GM19397 (cell line): ENCODE measurements at regions not wholly inside any gene's neighbourhood (a gene's known extent, or its start where the extent isn't known, plus 50 kb on each side); places are given as distances from the start of the nearest gene placed in this dataset.

Experiments used
- ATAC-seq: cut with Tn5 transposase; IDR thresholded peaks from one replicate; pipeline ENCODE4 v1.9.1; 2021; ENCODE audit warnings: mild to moderate bottlenecking, moderate library complexity; ENCODE audit not compliant: unreplicated experiment

DNA sequence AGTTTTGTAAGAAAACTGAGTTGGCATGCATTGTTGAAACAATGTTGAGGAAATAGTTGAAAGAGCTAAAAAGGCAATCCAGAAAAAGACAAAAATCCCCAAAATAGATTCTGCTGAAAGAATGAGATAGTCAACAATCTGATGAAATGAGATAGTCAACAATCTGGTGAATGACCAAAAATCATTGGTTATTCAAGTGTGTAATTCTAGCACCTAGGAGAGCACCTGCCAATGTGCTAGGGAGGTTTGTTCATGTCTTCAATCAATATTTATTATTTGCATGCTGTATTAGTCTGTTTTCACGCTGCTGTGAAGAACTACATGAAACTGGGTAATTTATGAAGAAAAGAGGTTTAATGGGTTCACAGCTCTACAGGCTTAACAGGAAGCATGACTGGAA, 307.1 kb upstream of the HSF2 start:
- ATAC-seq = no peak

GRCh38 chr6:122098201-122098678, 301.2 kb upstream of the HSF2 start:
- no peak for ATAC-seq

GRCh38 chr6:122102026-122102425, 297.4 kb upstream of the HSF2 start:
- ATAC-seq = no peak

DNA sequence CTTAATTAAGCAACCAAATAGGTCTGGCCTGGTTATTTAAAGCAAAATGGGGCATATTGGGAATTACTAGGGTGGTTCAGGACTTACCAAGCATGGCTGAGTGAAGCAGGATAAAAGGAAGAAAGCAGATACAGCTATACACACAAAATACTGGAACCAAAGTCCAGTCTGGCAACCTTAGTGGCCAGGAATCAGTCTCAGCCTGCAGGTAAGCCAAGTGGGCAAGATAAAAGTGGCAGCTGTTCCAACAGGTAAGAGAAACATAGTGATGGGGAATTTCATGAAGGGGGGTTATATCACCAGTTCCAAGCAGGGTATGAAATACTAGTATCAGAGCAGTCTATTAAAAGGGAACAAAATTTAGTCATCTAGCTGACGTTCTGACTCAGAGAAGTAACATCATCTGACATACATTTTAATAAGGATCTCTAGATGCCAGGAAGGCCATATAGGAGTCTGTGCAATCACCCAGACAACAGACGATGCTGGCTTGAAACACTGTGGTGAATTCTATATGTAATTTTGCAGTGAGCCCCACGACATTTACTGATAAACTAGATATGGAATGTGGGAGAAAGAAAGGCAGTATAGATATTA, 292.1 kb upstream of the HSF2 start:
- ATAC-seq = no peak

DNA sequence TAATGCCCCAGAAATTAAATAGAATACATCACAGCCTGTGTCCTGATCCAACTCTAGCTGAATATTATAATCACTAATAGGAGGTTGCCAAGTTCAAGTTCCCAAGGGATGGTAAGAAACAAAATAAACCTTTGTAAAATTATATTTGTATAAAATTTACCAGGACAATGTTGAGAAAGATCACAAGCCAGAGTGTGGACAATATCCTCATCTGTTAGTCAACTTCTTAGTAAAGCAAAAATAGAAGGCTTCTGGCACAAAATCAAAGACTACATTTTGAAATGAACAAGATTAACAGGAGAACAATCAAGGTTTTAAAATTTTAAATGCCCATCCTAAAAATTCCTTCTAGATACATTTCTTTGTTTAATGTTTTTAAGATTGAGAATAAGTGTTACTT, 290.4 kb upstream of the HSF2 start:
- no peak for ATAC-seq

GRCh38 chr6:122114717-122115116, 284.7 kb upstream of the HSF2 start:
- no peak for ATAC-seq

DNA sequence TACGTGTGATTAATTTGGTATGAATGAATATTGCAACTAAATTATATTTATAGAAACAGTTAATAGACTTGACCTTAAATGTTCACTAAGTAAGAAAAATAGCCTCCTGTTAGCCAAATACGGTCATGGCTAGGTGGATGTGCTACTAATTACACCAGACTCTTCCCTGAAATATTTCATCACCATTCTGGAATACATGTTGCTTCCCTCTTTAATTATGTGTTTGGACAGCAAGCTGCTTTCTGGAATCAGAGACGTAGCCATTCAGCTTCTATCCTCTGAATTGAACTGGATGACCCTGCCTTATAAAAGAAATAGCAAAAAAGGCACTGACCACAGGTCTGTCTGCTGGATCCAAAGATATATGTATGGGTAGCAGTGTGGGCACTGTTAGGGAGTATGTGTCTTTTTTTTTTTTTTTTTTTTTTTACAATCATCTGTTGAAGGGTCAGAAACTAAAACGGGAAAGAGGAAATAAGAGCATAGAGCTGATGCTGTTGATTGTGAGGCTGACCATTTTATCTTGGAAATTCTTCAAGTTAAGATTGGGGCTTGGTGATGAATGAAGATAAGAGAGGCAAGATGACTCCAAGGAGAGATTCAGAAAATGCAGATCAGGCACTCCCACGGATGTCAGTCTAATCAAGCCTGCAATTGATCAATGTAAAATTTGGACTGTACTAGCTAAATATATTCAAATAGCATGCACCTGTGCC, 283.2 kb upstream of the HSF2 start:
- ATAC-seq = no peak

DNA sequence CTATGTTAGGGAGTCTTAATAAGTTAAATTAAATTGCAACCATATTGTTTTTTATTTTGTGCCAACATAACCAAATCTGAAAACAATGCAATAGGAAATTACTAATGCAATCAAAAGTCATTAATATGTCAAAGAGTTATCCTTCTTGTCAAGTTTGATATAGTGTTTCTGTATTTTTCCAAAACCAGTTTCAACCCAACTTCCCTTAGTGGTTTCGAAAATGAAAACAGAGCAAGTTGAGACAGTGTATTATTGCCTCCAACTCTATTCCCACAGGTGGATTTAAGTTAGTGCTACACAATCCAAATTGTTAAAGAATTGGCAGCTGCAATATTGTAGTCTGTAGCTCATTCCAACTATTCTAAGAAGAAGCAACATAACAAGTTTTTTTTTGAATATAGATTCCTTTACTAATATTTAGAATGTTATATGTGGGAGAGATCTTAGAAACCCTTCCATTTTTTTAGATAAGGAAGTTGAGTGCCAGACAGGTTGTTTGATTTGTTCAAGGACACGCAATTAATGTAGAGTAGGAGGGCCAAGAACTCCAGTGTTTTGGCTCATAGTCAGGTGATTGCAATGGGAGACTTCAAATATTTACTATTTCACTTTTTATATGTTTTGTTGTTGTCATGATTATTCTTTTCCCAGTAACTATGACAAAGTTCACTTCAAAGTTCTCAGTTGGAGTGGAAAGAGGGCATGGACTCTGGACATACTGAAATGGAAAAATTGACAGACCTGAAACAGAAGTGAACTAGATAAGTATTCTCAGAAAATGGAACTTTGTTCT, 282.4 kb upstream of the HSF2 start:
- no peak for ATAC-seq

DNA sequence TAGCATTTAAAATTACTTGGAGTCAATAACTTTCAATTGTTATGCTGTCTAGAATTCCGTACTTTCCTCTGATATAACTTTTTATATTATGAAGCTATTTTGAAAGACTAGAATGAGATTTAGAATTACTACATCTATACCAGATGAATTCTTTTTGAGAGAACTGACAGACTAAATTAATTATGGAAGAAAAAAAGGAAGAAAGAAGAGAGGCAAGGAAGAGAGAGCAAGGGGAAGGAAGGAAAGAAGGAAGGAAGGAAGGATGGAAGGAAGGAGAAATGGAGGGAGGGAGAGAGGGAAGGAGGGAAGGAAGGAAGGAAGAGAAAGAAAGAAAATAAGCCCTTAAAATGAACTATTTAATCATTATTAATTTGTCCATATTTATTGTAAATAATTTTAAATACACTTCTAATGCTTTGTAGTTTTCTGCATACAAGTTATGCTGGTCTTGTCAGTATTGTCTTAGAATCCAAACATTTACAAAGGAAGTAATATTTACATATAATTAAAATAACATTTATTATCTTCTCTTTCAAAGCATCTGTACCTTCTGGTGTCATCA, 280.4 kb upstream of the HSF2 start:
- no peak for ATAC-seq

DNA sequence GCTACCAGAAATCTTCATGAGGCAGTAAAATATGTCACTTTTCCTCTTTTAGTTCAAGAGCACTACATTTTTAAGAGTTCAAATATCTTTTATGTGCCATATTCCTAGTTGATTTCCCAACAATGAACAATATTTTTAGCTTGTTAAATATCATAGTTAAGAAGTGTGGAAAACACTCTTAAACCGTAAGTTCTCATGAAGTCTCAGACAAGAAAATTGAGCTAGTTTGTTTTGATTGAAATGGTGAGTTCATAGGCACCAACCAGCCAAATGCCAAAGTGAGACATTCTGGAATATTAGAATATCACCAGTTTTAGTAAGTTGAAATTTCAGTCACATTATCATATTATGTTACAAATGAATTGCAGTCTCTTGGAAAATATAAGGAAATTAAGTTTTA, 277.2 kb upstream of the HSF2 start:
- ATAC-seq = no peak

DNA sequence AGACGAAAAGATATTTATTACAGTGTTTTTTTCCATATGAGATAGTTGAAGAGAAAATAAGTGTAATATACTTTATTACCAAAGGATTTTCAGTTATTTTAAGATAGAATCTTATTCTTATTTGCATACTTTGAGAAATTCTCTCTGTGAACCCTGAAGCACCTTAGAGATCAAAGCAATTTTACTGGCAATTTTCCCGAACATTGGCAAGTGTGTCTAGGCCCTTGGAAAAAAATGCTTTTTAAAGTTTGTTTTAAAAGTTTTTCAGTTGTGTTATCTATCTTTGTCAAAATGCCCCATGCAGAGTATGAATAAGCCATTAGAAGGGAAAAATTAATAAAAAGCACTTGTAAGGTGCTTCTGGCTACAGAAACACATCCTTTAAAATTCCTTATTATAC, 276.8 kb upstream of the HSF2 start:
- no peak for ATAC-seq

GRCh38 chr6:122124908-122125307, 274.5 kb upstream of the HSF2 start:
- no peak for ATAC-seq

GRCh38 chr6:122126894-122127293, 272.6 kb upstream of the HSF2 start:
- no peak for ATAC-seq

DNA sequence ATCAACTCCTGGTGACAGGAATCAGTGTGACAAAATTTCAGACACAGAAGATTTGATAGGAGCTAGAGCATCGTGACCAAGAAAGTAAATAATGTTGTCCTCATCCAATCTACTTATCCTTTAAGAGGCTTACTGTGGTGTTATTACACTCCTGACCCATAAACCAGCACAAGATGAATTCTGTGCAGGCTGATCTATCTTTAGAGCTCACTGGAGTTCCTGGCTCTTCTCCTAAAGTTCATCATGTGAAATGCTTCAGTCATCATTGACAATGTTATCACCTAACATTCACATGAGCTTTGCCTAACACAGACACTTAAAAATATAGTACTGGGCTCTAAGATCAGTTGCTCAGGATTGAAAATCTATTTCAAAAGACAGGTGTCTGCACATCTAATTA, 271.0 kb upstream of the HSF2 start:
- no peak for ATAC-seq

DNA sequence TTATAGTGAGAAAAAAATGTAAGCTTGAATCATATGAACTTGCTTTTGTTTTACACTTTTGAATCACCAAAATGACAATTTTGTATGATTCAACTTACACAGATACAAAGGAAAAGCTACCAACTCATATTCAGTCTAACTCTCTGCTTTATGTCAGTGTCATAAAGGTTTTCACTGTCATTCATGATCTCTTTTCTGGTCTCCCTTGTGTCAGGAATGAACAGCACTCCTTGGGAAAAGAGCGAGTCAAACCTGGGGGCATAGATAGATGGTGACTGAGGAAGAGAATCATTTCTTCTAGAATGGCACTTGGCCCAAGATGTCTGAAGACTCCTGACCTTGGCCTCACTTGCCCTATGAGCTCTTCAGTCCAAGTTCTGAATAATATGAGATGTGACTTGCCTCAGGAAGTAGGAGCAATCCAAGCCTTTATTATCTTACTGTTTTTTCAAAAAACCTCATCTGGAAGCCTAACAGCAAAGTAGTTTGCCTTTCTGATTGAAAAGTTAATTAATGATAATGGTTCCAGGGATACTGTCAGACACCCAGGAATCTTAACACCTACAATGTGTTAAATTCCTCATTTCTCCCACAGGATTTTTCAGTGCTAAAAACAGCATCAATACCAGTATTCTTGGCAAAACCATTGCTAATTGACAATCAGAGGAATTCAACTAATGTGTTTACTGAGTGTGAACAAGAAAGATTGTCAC, 270.0 kb upstream of the HSF2 start:
- no peak for ATAC-seq

- ATAC-seq = no peak
These were observed 269.5 kb upstream of the HSF2 start for GRCh38 chr6:122130026-122130348.

GRCh38 chr6:122130518-122130917, 268.9 kb upstream of the HSF2 start:
- no peak for ATAC-seq

GRCh38 chr6:122136386-122136785, 263.1 kb upstream of the HSF2 start:
- no peak for ATAC-seq

DNA sequence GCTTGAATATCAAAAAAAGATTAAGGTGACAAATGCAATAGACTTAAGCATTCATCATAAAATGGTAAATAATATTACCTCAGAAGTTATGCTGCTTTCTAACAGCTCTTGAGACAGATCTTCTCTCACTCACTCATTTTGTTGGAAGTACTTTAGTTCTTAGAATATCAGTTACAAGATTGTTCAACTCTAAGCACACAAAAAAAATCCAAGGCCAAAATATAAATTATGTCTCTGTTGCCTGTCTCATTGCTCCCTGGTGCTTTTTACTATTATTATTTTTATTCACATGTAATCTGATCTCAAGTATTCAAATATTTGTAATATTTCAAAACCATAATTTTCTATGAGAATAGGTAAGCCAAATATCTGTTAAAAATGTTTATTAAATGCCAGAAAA, 259.4 kb upstream of the HSF2 start:
- no peak for ATAC-seq

- no peak for ATAC-seq
These were observed 258.2 kb upstream of the HSF2 start for GRCh38 chr6:122141246-122141645.
